ENCODE measurements at regions not wholly inside any gene's neighbourhood (a gene's known extent, or its start where the extent isn't known, plus 50 kb on each side); places are given as distances from the start of the nearest gene placed in this dataset.

DNA sequence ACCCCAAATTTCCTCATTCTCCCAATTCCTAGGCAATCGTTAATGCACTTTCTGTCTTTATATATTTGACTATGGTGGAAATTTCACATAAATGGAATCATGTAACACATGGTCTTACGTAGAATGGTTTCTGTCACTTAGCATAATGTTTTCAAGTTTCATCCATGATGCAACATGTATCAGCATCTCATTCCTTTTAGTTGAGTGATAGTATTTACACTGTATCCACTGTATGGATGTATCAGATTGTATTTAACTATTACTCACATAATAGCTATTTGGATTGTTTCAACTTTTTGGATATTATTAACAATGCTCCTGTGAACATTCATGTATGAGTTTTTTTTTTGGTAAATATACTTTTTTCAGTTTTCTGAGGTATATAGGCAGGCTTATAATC lies 982.3 kb upstream of the DDX18 start:
- Histone ChIP-seq H3K27me3 (no peaks in the 10 kb centered on the region), H3K4me3 (no peak overlapping the region), H3K36me3 (ENCODE audit: low read depth, missing control alignments) (no peaks in the 10 kb centered on the region), H3K27ac (no peak overlapping the region), H3K4me1 (no peaks in the 10 kb centered on the region), H3K9me3 (no peaks in the 10 kb centered on the region)
- no peak for DNase-seq
- intact Hi-C loops (cut with DNase I; ENCODE audit: low total_unique reads), result no loop called here
- WGBS, 2 donors, result 69% methylated on average over 2 of the region's 2 CpGs
- TF ChIP-seq POLR2A (IDR thresholded peaks at IDR 0.05), result no peak
- TF ChIP-seq, protein P1, sequence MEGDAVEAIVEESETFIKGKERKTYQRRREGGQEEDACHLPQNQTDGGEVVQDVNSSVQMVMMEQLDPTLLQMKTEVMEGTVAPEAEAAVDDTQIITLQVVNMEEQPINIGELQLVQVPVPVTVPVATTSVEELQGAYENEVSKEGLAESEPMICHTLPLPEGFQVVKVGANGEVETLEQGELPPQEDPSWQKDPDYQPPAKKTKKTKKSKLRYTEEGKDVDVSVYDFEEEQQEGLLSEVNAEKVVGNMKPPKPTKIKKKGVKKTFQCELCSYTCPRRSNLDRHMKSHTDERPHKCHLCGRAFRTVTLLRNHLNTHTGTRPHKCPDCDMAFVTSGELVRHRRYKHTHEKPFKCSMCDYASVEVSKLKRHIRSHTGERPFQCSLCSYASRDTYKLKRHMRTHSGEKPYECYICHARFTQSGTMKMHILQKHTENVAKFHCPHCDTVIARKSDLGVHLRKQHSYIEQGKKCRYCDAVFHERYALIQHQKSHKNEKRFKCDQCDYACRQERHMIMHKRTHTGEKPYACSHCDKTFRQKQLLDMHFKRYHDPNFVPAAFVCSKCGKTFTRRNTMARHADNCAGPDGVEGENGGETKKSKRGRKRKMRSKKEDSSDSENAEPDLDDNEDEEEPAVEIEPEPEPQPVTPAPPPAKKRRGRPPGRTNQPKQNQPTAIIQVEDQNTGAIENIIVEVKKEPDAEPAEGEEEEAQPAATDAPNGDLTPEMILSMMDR (IDR thresholded peaks at IDR 0.05), result no peak

GRCh38 chr2:116833052-116833451 lies 981.4 kb upstream of the DDX18 start:
- Histone ChIP-seq H3K27me3 (no peaks in the 10 kb centered on the region), H3K9me3 (no peaks in the 10 kb centered on the region), H3K4me3 (no peak overlapping the region), H3K36me3 (ENCODE audit: low read depth, missing control alignments) (no peaks in the 10 kb centered on the region), H3K4me1 (no peaks in the 10 kb centered on the region), H3K27ac (no peak overlapping the region)
- intact Hi-C loops (cut with DNase I; ENCODE audit: low total_unique reads), result no loop called here
- 56 to 80% methylated on average over 3 of the region's 3 CpGs for WGBS, 2 donors
- no peak for DNase-seq
- TF ChIP-seq, protein P1 (IDR thresholded peaks at IDR 0.05), result no peak
- no peak for TF ChIP-seq POLR2A (IDR thresholded peaks at IDR 0.05)

- H3K27me3 ChIP-seq, result no peaks in the 10 kb centered on the region
- TF ChIP-seq POLR2A (IDR thresholded peaks at IDR 0.05), result no peak
- TF ChIP-seq, protein P1 (IDR thresholded peaks at IDR 0.05), result no peak
- H3K36me3 ChIP-seq (ENCODE audit: low read depth, missing control alignments), result no peaks in the 10 kb centered on the region
- no peak for DNase-seq
- 93 to 94% methylated on average over 5 of the region's 5 CpGs for WGBS, 2 donors
- no peaks in the 10 kb centered on the region for H3K9me3 ChIP-seq
- no peak overlapping the region for H3K4me3 ChIP-seq
- intact Hi-C loops (cut with DNase I; ENCODE audit: low total_unique reads), result no loop called here
- no peaks in the 10 kb centered on the region for H3K4me1 ChIP-seq
- no peak overlapping the region for H3K27ac ChIP-seq
Observed at GRCh38 chr2:116842164-116842563, 972.3 kb upstream of the DDX18 start.

- 81 to 90% methylated on average over 4 of the region's 4 CpGs for WGBS, 2 donors
- Histone ChIP-seq H3K27me3 (no peaks in the 10 kb centered on the region), H3K9me3 (no peaks in the 10 kb centered on the region), H3K4me3 (no peak overlapping the region), H3K27ac (no peak overlapping the region), H3K36me3 (ENCODE audit: low read depth, missing control alignments) (no peaks in the 10 kb centered on the region), H3K4me1 (no peaks in the 10 kb centered on the region)
- intact Hi-C loops (cut with DNase I; ENCODE audit: low total_unique reads), result no loop called here
- no peak for DNase-seq
- TF ChIP-seq POLR2A (IDR thresholded peaks at IDR 0.05), result no peak
- TF ChIP-seq, protein P1 (IDR thresholded peaks at IDR 0.05), result no peak
Observed at GRCh38 chr2:116859708-116860107, 954.8 kb upstream of the DDX18 start.

- no peak overlapping the region for H3K27ac ChIP-seq
- H3K4me1 ChIP-seq, result no peaks in the 10 kb centered on the region
- TF ChIP-seq, protein P1 (IDR thresholded peaks at IDR 0.05), result no peak
- TF ChIP-seq POLR2A (IDR thresholded peaks at IDR 0.05), result no peak
- H3K36me3 ChIP-seq (ENCODE audit: low read depth, missing control alignments), result no peaks in the 10 kb centered on the region
- WGBS, 2 donors, result 85 to 92% methylated on average over 5 of the region's 5 CpGs
- H3K27me3 ChIP-seq, result no peaks in the 10 kb centered on the region
- no peak for DNase-seq
- intact Hi-C loops (cut with DNase I; ENCODE audit: low total_unique reads), result no loop called here
- H3K9me3 ChIP-seq, result no peaks in the 10 kb centered on the region
- no peak overlapping the region for H3K4me3 ChIP-seq
Observed at GRCh38 chr2:116874021-116874420, 940.5 kb upstream of the DDX18 start.
